Right lobe of liver (tissue), 4 donors: ENCODE measurements at regions not wholly inside any gene's neighbourhood (a gene's known extent, or its start where the extent isn't known, plus 50 kb on each side); places are given as distances from the start of the nearest gene placed in this dataset.

ENCODE experiments used
- CTCF ChIP-seq, 4 donors: fragments of 200-600 bp in 3 of 4; fragments of 450-650 bp in 1 of 4; IDR thresholded peaks; one replicate each; pipeline versions ENCODE4 v1.5.1 to v1.8.0; 2016 to 2022; ENCODE audit warnings: antibody characterized with exemption in 4 of 4, mild to moderate bottlenecking in 2 of 4
- POLR2A ChIP-seq: fragments of 450-650 bp; IDR thresholded peaks from one replicate; pipeline ENCODE4 v1.6.1; 2017; ENCODE audit warnings: antibody characterized with exemption, mild to moderate bottlenecking
- donor health status: DM: no; HTN: no; CAD: no.
- donor health status: DM: no; HTN: no; CAD: no.
- donor health status: DM: no; HTN: yes; CAD: no.

GRCh38 chr18:64405161-64405560 lies 256.3 kb upstream of the LINC00305 start:
- TF ChIP-seq POLR2A (no peak), CTCF (IDR thresholded peaks at IDR 0.05) (no peak)
